ENCODE measurements at regions not wholly inside any gene's neighbourhood (a gene's known extent, or its start where the extent isn't known, plus 50 kb on each side); places are given as distances from the start of the nearest gene placed in this dataset.
"Not testable (repeated sequence)": the region's sequence is repeated elsewhere in the genome, so short reads cannot be mapped to it uniquely, and the experiment has no call there.

DNA sequence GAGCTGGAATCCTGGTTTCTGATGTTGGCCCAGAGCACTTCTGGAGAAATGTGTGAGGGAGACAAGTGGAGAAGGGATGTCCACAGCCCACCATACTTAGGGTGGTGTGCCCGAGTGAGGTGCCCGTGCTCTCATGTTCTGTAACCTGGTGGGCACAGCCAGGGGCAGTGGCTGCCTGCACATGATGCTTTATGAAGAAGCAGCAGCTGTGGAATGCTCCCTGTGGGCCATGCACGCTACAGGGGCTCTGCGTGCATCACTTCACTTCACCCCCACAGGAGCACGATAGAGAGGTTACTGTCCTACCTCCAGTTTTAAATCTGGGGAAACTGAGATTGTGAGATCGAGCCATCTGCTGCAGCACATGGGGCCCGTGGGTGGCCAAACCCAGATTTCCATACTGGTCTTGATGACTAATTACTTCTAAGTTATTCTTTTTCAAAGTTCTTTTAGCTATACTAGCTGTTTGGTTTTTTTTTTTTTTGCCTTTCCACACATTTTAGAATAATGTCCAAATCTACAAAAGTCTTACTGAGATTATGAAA is 441.6 kb downstream of the GADD45G start:
- DNase-seq, result no peak

- DNase-seq, result no peak
Observed at GRCh38 chr9:90047828-90048227, 443.0 kb downstream of the GADD45G start.

DNA sequence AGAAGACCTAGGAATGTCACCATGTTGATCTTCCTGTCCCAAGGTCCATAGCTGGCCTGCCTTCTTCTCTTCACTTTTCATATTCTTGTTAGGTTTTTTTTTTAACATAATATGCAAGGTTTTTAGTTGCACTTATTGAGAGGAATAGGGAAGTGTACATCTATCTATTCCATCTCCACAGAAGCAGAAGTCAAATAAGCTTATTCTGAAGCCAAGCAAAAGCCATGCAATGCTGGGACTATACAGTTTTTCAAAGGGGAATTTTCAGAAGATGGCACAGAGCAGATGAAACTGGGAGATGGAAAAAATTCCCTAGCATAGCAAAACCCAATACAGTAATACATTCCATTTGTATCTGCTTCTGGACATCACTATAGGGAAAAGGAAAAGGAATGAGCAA is 447.6 kb downstream of the GADD45G start:
- DNase-seq, result no peak

DNA sequence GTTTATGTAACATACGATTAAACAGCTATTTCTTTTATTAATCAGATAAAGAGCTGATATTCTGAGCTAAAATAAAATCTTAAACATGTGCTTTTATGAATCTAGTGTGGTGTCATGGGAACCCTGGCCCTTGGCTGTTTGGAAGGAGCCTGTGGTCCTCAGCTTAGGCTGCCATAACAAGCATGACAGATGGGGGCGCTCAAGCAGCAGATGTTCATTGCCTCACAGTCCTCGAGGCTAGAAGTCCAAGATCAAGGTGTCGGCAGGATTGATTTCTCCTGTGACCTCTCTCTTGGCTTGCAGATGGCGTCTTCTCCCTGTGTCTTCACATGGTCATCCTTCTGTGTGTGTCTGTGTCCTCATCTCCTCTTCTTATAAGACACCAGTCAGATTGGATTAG is 448.2 kb downstream of the GADD45G start:
- DNase-seq, result peak in 1 of 2 experiments; percentile 2

DNA sequence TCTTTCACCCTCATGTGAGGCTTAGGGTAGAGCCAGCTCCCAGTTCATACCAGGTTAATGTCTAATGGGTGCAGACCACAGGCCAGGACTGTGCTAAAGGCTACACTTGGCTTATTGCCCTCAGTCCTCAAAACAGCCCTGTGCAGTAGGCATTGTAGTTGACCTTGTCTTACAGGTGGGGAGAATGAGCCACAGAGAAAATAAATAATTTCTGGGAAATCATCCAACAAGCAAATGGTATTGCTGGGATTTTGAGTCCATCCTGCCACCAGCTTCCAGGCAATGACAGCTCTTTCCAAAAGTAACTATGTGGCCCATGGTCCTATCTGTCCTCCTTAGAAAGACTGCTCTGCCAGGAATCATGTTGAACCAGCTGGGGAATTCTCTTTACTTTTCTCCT is 450.0 kb downstream of the GADD45G start:
- DNase-seq, result no peak

DNA sequence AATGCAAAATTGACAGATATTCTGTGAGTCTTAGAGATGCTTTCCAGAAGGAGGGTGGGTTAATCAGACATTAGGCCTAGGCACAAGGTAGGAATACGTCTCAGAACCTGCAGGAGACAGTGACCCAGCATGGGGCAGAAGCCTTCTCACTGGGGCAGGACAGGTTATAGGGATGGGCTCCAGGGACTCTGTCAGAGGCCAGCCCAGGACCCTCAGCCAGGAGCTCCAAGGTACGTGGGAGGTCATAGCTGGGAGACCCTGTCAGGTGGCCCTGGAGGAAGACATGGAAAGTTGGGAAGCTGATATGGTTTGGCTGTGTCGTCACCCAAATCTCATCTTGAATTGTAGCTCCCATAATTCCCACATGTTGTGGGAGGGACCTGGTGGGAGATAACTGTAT is 450.4 kb downstream of the GADD45G start:
- DNase-seq, result no peak

- no peak for DNase-seq
Observed at GRCh38 chr9:90057361-90057760, 452.5 kb downstream of the GADD45G start.

DNA sequence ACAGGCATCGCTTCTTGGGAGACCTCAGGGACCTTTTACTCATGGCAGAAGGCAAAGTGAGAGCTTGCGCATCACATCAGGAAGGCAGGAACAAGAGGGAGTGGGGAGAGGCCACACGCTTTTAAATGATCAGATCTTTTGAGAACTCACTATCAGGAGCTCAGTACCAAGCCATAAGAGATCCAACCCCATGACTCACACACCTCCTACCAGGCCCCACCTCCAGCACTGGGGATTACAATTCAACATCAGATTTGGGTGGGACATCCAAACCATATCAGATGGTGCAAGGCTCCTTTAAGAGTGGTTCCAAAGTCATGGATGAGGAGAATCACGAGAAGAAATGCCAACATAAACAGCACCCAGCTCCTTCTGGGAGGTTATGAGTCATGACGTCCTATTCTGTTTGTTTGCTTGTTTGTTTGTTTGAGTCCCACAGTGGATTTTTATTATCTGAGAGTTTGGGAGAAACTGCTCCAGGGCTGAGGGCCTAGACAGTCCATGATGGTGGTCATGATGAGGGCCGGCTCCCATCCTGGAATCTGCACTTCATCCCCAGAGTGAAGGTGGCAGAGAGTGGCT is 453.5 kb downstream of the GADD45G start:
- no peak for DNase-seq

- no peak for DNase-seq
Observed at GRCh38 chr9:90059436-90059835, 454.6 kb downstream of the GADD45G start.

GRCh38 chr9:90060256-90060655 is 455.4 kb downstream of the GADD45G start:
- no peak for DNase-seq

DNA sequence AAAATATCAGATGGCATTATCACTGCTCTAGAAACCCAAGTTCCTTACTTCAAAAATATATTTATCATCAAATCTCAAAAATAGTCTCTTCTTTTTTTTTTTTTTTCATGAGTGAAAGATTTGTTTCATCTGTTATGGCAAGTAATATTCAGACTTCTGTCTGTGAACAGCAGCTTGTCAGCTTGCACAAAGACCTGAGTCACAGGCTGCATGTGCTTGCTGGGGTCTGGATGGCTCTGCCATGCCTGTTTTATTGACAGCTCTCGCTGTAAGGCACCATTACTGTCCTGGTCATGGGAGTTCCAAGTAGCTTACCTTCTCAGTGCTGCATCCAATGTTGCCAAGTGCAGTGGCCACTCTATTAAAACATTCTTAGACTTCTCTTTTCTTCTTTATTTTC is 456.4 kb downstream of the GADD45G start:
- DNase-seq, result no peak

- no peak for DNase-seq
Observed at GRCh38 chr9:90062982-90063381, 458.2 kb downstream of the GADD45G start.

- no peak for DNase-seq
Observed at GRCh38 chr9:90064248-90064647, 459.4 kb downstream of the GADD45G start.

DNA sequence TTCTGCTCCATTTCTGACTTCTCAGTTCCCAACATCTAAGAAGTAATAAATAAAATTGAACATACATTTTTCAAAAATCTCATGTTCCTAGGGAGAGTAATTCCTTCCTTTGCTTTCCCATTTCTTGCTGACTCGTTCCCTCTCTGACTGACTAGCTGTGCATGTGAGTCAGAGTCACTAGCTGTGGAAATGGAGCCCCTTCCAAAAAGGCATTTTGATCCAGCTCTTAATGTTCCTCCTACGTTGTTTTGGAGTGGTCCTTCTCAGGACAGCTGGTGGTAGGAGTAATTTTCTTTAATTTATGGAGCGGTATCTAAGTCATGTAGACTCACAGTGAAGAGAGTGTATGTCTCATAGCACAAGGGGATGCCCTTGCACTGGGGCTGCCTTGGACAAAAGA is 460.2 kb downstream of the GADD45G start:
- no peak for DNase-seq

DNA sequence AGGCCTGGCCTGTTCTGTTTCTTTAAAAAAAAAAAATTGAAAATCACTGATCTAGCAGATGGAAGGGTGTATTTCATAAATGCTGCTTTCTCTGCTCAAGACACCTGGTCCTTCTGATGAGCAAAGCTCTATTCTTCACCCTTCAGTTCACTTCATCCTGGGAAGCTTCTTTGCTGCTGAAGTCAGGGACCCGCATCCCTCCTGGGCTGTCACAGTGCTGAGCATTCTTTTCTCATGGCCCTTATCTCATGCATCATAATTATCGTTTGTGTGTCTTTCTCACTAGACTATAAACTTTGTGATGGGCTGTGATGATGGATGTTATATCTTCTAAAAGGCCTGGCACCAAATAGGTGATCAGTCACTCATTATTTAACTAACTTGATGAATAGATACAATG is 461.0 kb downstream of the GADD45G start:
- no peak for DNase-seq

DNA sequence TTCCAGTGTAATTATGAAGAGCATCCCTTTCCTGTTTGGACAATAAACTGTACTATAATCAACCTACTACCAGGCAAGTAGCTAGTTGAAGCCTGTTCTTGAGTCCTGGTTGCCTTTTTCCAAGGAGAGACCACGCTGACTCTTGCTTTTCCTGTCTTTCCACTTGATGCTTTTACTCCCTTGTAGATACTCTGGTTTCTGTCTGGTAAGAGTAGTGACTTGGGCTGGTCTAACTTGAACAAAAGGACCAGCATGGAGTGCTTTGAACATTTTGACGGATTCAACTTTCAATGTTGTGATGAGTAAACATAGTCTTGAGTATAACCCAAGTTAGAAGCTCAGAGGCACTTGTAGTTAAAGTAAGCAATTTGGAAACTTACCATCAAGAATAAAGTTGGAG is 464.3 kb downstream of the GADD45G start:
- DNase-seq, result no peak

- no peak for DNase-seq
Observed at GRCh38 chr9:90070056-90070455, 465.2 kb downstream of the GADD45G start.

DNA sequence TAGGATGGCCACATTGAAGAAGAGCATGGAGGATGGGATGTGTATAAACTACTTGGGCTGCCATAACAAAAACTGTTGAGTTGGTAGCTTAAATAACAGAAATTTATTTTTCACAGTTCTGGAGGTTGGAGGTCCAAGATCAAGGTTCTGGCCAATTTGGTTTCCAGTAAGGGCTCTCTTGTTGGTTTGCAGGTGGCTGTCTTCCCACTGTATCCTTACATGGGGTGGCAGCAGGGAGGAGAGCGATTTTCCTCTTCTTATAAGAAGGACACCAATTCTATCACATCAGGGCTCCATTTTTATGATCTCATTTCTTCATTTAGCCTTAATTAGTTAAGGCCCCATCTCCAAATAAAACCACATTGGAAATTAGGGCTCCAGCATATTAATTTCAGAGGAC is 465.7 kb downstream of the GADD45G start:
- DNase-seq, result no peak

GRCh38 chr9:90070931-90071660 is 466.3 kb downstream of the GADD45G start:
- DNase-seq, result no peak

- DNase-seq, result no peak
Observed at GRCh38 chr9:90073186-90073945, 468.6 kb downstream of the GADD45G start.

DNA sequence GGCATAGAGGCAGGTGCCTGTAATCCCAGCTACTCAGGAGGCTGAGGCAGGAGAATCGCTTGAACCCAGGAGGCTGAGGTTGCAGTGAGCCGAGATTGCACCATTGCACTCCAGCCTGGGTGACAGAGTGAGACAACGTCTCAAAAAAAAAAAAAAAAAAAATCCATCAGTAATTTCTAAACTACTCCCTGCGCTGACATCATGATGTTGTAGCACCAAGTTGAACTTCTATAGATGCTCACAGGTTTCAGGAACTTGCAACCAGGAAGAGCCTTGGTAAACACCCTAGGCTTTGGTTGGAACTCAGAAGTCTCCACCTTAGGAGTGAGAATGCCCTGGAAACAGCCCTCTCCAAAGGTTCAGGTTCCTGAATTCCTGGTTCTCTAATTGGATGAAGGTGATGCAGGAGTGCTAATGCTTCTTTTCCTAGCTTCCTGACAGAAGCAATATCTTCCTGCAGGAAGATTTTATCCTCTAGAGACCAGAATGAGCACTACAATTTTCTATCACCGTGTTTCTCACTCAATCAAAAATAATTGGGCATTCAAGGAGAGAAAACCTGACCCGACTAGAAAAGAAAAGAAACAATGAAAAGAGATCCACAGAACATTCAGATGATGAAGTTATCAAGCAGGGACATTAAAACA is 469.6 kb downstream of the GADD45G start:
- DNase-seq, result no peak

GRCh38 chr9:90077598-90077997 is 472.8 kb downstream of the GADD45G start:
- not testable (repeated sequence) for DNase-seq

GRCh38 chr9:90078988-90079421 is 474.2 kb downstream of the GADD45G start:
- no peak for DNase-seq
